MV-4-11 (cell line): ENCODE measurements at regions not wholly inside any gene's neighbourhood (a gene's known extent, or its start where the extent isn't known, plus 50 kb on each side); places are given as distances from the start of the nearest gene placed in this dataset.

ENCODE experiments used
- DNase-seq: peaks from one replicate; lab custom pipeline; 2025; lab: John Stamatoyannopoulos, UW

DNA sequence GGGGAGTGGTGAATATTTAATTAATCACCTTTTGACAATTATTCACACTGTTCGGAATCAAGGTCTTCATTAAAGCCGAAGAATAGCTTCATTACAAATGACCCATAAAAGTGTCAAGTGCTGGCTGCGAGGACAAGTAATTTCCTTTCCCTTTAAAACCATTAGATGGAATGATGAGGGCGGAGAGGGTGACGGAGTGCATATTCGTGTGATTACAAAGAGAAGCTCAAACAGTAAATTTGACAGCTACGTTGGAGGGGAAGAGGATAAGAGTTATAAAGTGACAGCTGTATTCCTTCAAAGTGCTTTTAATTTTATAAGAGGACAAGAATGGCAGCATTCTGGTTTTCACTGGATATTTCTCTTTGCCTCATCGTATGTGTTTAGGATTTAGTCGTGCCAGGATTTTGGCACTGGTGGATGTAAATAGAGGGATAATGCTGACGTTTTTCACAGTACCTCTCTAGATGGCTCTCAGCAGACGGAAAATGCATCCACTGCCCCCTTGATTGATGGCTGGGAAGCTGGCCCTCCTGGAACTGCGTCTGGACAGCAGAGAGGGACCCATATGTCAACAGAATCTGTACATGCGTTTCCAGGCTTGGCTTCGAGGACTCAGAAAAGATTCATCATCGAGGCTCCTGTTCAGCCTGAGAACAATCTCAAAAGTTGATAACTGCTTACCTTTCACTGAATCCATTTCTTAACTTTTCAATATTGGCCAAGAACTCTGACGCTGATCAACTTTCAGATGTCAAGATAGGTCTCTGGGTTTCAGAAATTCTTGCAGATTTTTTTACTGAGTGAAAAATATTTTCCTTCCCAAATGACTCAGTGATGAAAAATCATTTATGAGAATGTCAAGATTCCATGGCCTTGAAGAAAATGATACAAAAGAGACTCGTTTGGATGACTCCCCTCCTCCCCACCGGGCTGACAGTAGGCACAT lies 50.4 kb upstream of the IRX2 start:
- DNase-seq = no peak
